H9 (cell line): ENCODE measurements at regions not wholly inside any gene's neighbourhood (a gene's known extent, or its start where the extent isn't known, plus 50 kb on each side); places are given as distances from the start of the nearest gene placed in this dataset.
A peak's percentile ranks its signal among the peaks of the same experiment; 100 is the strongest.

ENCODE experiments used
- DNase-seq: peaks from one replicate; pipeline ENCODE4 v3.0.0-alpha.2; 2017
- H2AFZ ChIP-seq: one replicate; pipeline ENCODE4 v1.6.1; 2013; ENCODE audit warnings: mild to moderate bottlenecking, low read length, control low read depth, moderate library complexity
- H2AK5ac ChIP-seq: 2 replicates; pipeline ENCODE4 v1.6.1; 2013; ENCODE audit warnings: low read length, control low read depth, mixed read lengths; ENCODE audit not compliant: insufficient read length
- H2BK120ac ChIP-seq: one replicate; pipeline ENCODE4 v1.6.1; 2013; ENCODE audit warnings: low read depth, mild to moderate bottlenecking, low read length, control low read depth, inconsistent platforms; ENCODE audit not compliant: poor library complexity, severe bottlenecking
- H2BK12ac ChIP-seq: 2 replicates; pipeline ENCODE4 v1.6.1; 2013; ENCODE audit warnings: low read length, control low read depth, mixed read lengths, low read depth; ENCODE audit not compliant: insufficient read length
- H2BK15ac ChIP-seq: 2 replicates; pipeline ENCODE4 v1.6.1; 2013; ENCODE audit warnings: low read depth, low read length, control low read depth
- H2BK20ac ChIP-seq: one replicate; pipeline ENCODE4 v1.6.1; 2013; ENCODE audit warnings: low read depth, mild to moderate bottlenecking, low read length, control low read depth, inconsistent platforms; ENCODE audit not compliant: poor library complexity, severe bottlenecking
- H2BK5ac ChIP-seq: 2 replicates; pipeline ENCODE4 v1.6.1; 2013; ENCODE audit warnings: low read length, control low read depth, mixed read lengths; ENCODE audit not compliant: insufficient read length
- H3K14ac ChIP-seq: 2 replicates; pipeline ENCODE4 v1.6.1; 2013; ENCODE audit warnings: low read length, control low read depth; ENCODE audit not compliant: insufficient read depth
- H3K18ac ChIP-seq: 2 replicates; pipeline ENCODE4 v1.6.1; 2013; ENCODE audit warnings: low read depth, mild to moderate bottlenecking, mixed read lengths, low read length, control low read depth; ENCODE audit not compliant: insufficient read length
- H3K23ac ChIP-seq: 2 replicates; pipeline ENCODE4 v1.6.1; 2013; ENCODE audit warnings: low read length, control low read depth, mixed read lengths, low read depth; ENCODE audit not compliant: insufficient read length
- H3K23me2 ChIP-seq: 2 replicates; pipeline ENCODE4 v1.6.1; 2013; ENCODE audit warnings: low read depth, mild to moderate bottlenecking, mixed read lengths, low read length, control low read depth; ENCODE audit not compliant: insufficient read length, poor library complexity, severe bottlenecking
- H3K27ac ChIP-seq: 2 replicates; pipeline ENCODE4 v1.5.1; 2013; ENCODE audit warnings: low read length, control low read depth, mixed read lengths, low read depth; ENCODE audit not compliant: insufficient read length
- H3K27me3 ChIP-seq: 2 replicates; pipeline ENCODE4 v1.6.1; 2013; ENCODE audit warnings: low read length, control low read depth, inconsistent platforms; ENCODE audit not compliant: insufficient read depth
- H3K4ac ChIP-seq: 2 replicates; pipeline ENCODE4 v1.6.1; 2013; ENCODE audit warnings: low read depth, mild to moderate bottlenecking, control low read depth, inconsistent platforms, low read length, moderate library complexity
- H3K4me1 ChIP-seq: 2 replicates; pipeline ENCODE4 v1.6.1; 2013; ENCODE audit warnings: low read length, control low read depth, inconsistent platforms; ENCODE audit not compliant: insufficient read depth
- H3K4me2 ChIP-seq: 2 replicates; pipeline ENCODE4 v1.6.1; 2013; ENCODE audit warnings: low read length, control low read depth, mixed read lengths; ENCODE audit not compliant: insufficient read length, insufficient read depth
- H3K56ac ChIP-seq: 2 replicates; pipeline ENCODE4 v1.6.1; 2013; ENCODE audit warnings: low read depth, mild to moderate bottlenecking, mixed read lengths, low read length, control low read depth; ENCODE audit not compliant: insufficient read length
- H3K79me1 ChIP-seq: 2 replicates; pipeline ENCODE4 v1.6.1; 2013; ENCODE audit warnings: low read depth, mild to moderate bottlenecking, moderate library complexity, low read length, control low read depth, inconsistent platforms; ENCODE audit not compliant: insufficient read depth, poor library complexity, severe bottlenecking
- H3K79me2 ChIP-seq: 2 replicates; pipeline ENCODE4 v1.6.1; 2013; ENCODE audit warnings: low read length, control low read depth, inconsistent platforms; ENCODE audit not compliant: insufficient read depth
- H3K9ac ChIP-seq: 2 replicates; pipeline ENCODE4 v1.6.1; 2013; ENCODE audit warnings: low read length, control low read depth, mixed read lengths; ENCODE audit not compliant: insufficient read length; ENCODE audit errors: extremely low read depth
- H3K9me3 ChIP-seq: one replicate; pipeline ENCODE4 v1.6.1; 2013; ENCODE audit warnings: low read depth, low read length, inconsistent platforms; ENCODE audit not compliant: control insufficient read depth
- H3T11ph ChIP-seq: one replicate; pipeline ENCODE4 v1.6.1; 2013; ENCODE audit warnings: mild to moderate bottlenecking, low read length, control low read depth, inconsistent platforms
- H4K20me1 ChIP-seq: one replicate; pipeline ENCODE4 v1.6.1; 2013; ENCODE audit not compliant: control insufficient read depth, insufficient read length, insufficient read depth
- H4K5ac ChIP-seq: 2 replicates; pipeline ENCODE4 v1.6.1; 2013; ENCODE audit warnings: low read depth, mild to moderate bottlenecking, mixed read lengths, low read length, control low read depth; ENCODE audit not compliant: insufficient read length
- H4K8ac ChIP-seq: replicated peaks from 2 replicates; pipeline ENCODE4 v1.6.1; 2013; ENCODE audit warnings: low read length, control low read depth, mixed read lengths, low read depth; ENCODE audit not compliant: insufficient read length
- H4K91ac ChIP-seq: 2 replicates; pipeline ENCODE4 v1.6.1; 2013; ENCODE audit warnings: low read depth, mild to moderate bottlenecking, moderate library complexity, mixed read lengths, low read length, control low read depth; ENCODE audit not compliant: insufficient read length
- H3K27ac Mint-ChIP-seq, 3 experiments: 2 replicates in 2 of 3; 3 replicates in 1 of 3; pipeline ENCODE4 v1.8.0; 2020 to 2021; ENCODE audit warnings: mixed read lengths in 3 of 3, mild to moderate bottlenecking in 1 of 3, moderate library complexity in 1 of 3
- H3K27me3 Mint-ChIP-seq: 2 replicates; pipeline ENCODE4 v1.8.0; 2021; ENCODE audit warnings: low read depth, mild to moderate bottlenecking, moderate library complexity, mixed read lengths
- H3K36me3 Mint-ChIP-seq, 3 experiments: 2 replicates in 2 of 3; 3 replicates in 1 of 3; pipeline ENCODE4 v1.8.0; 2020 to 2021; ENCODE audit warnings: low read depth in 3 of 3, mixed read lengths in 3 of 3; ENCODE audit not compliant: insufficient read depth in 1 of 3
- H3K4me1 Mint-ChIP-seq, 2 experiments: 2 replicates each; pipeline ENCODE4 v1.8.0; 2020; ENCODE audit warnings: mixed read lengths in 2 of 2
- H3K4me3 Mint-ChIP-seq, 2 experiments: 2 replicates in 1 of 2; 3 replicates in 1 of 2; pipeline ENCODE4 v1.8.0; 2020 to 2021; ENCODE audit warnings: mild to moderate bottlenecking in 2 of 2, mixed read lengths in 2 of 2, moderate library complexity in 1 of 2
- H3K9me3 Mint-ChIP-seq, 2 experiments: 2 replicates in 1 of 2; 3 replicates in 1 of 2; pipeline ENCODE4 v1.8.0; 2020; ENCODE audit warnings: mild to moderate bottlenecking in 2 of 2, mixed read lengths in 2 of 2, moderate library complexity in 1 of 2
- WGBS: extraction: QIAGEN DNeasy Blood & Tissue Kit; methylation state at CpG from one replicate; pipeline ENCODE4 v1.1.7; 2013; ENCODE audit warnings: missing lambda C conversion rate, low lambda C conversion rate, mixed read lengths; ENCODE audit not compliant: insufficient read length; ENCODE audit errors: extremely low coverage; 5-methylcytosine and 5-hydroxymethylcytosine counted together
- TF ChIP-seq, protein P1 (sequence below): fragments of 200-600 bp; sonication (generic); conservative IDR thresholded peaks from 3 replicates; pipeline ENCODE4 v1.8.0; 2021; ENCODE audit warnings: antibody characterized with exemption, mild to moderate bottlenecking

GRCh38 chr3:65265511-65265910 lies 577.7 kb upstream of the ADAMTS9 start:
- Histone ChIP-seq H2BK12ac (no peak overlapping the region), H3K79me2 (no peaks in the 10 kb centered on the region), H4K8ac (no peak overlapping the region), H3K14ac (no peak overlapping the region), H3K9ac (no peak overlapping the region), H2AFZ (no peak overlapping the region), H3K56ac (no peak overlapping the region), H3K4me2 (no peak overlapping the region), H4K5ac (no peak overlapping the region), H3K4ac (no peak overlapping the region), H3K27ac (no peak overlapping the region), H3K23me2 (no peaks in the 10 kb centered on the region), H3K23ac (no peak overlapping the region), H2AK5ac (no peak overlapping the region), H3K27me3 (no peaks in the 10 kb centered on the region), H2BK15ac (no peak overlapping the region), H2BK120ac (no peak overlapping the region), H2BK5ac (no peak overlapping the region), H4K91ac (no peak overlapping the region), H3K9me3 (no peaks in the 10 kb centered on the region), H3K4me1 (peaks cover 3% of the 10 kb centered on the region; the same call in 1 of the 2 replicates), H2BK20ac (no peak overlapping the region), H3K79me1 (no peaks in the 10 kb centered on the region), H4K20me1 (no peaks in the 10 kb centered on the region), H3T11ph (no peak overlapping the region), H3K18ac (no peak overlapping the region)
- Mint-ChIP-seq H3K9me3 (peaks cover 6 to 12% of the 10 kb centered on the region in 2 experiments; a peak in 4 of 5 replicates), H3K36me3 (no peaks in the 10 kb centered on the region; a peak in 1 of 7 replicates), H3K27me3 (no peaks in the 10 kb centered on the region), H3K4me3 (no peak overlapping the region), H3K27ac (0 out of 7 replicates have a peak overlapping the region, but pooled peaks of 1 of the 3 experiments have one; percentile 8), H3K4me1 (peaks cover 13 to 17% of the 10 kb centered on the region in 2 experiments)
- TF ChIP-seq, protein P1, sequence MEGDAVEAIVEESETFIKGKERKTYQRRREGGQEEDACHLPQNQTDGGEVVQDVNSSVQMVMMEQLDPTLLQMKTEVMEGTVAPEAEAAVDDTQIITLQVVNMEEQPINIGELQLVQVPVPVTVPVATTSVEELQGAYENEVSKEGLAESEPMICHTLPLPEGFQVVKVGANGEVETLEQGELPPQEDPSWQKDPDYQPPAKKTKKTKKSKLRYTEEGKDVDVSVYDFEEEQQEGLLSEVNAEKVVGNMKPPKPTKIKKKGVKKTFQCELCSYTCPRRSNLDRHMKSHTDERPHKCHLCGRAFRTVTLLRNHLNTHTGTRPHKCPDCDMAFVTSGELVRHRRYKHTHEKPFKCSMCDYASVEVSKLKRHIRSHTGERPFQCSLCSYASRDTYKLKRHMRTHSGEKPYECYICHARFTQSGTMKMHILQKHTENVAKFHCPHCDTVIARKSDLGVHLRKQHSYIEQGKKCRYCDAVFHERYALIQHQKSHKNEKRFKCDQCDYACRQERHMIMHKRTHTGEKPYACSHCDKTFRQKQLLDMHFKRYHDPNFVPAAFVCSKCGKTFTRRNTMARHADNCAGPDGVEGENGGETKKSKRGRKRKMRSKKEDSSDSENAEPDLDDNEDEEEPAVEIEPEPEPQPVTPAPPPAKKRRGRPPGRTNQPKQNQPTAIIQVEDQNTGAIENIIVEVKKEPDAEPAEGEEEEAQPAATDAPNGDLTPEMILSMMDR: no peak
- no CpG with 5 or more reads among the region's 4 CpGs for WGBS
- DNase-seq: no peak
